CD4-positive, alpha-beta T cell treated with Interleukin-2 at 100 ng/mL for 4 hours (primary cell): ENCODE measurements at regions not wholly inside any gene's neighbourhood (a gene's known extent, or its start where the extent isn't known, plus 50 kb on each side); places are given as distances from the start of the nearest gene placed in this dataset.
"Not testable (repeated sequence)": the region's sequence is repeated elsewhere in the genome, so short reads cannot be mapped to it uniquely, and the experiment has no call there.

Experiments used
- DNase-seq: peaks from one replicate; pipeline ENCODE4 v3.0.0-alpha.2; 2020; ENCODE audit warnings: low spot score

- DNase-seq = no peak
Measured at GRCh38 chr4:12359420-12359819, 930.7 kb upstream of the HS3ST1 start.

- not testable (repeated sequence) for DNase-seq
Measured at GRCh38 chr4:12333083-12333482, 904.4 kb upstream of the HS3ST1 start.

GRCh38 chr4:12324965-12325364 lies 896.3 kb upstream of the HS3ST1 start:
- no peak for DNase-seq

GRCh38 chr4:12319765-12320164 lies 891.1 kb upstream of the HS3ST1 start:
- no peak for DNase-seq

DNA sequence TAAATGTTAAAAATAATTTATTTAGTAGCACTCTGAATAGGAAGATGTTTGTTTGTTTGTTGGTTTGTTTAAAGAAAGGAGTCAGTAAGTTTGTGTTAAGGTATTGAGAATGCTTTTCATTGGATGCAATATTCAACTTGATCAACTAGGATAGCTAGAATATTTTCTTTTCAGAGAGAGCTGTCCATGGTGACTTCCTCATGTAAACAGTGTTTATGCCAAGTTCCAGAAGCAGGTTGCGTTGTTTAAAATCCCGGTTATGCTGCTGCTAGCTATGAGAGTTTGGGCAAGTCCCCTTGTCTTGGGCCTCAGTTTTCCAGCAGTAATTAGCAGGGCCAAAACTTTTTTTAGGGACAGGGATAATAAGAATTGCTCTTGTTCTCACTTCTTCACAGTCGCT lies 876.2 kb upstream of the HS3ST1 start:
- DNase-seq = no peak

GRCh38 chr4:12296366-12296765 lies 867.7 kb upstream of the HS3ST1 start:
- DNase-seq = no peak

DNA sequence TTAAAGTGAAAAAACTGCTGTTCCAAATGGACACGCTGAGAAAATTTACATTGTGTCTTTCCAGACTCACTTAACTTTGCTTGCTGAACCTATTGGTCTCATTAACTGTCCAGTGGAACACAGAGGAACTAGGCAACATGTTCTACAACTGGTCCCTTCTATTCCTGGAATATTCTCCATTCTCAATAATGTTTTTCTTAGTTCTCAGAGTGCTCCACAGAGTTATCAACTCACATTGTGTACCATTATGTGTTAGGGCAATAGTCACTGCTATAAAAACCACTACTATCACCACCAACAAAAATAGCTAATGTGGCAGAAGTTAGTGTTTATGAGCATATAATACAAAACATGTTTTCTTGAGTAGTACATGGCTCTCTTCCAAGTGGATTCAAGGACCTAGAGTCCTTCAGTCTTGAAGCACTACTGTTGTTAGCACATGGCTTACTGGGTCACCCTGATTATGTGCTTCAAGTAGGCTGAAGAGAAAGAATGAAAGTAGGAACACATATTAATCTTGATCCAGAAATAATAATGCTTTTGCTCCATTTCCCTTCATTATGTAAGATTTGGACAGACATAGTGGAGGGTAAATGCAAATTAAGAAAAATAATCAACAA lies 865.3 kb upstream of the HS3ST1 start:
- DNase-seq = no peak

DNA sequence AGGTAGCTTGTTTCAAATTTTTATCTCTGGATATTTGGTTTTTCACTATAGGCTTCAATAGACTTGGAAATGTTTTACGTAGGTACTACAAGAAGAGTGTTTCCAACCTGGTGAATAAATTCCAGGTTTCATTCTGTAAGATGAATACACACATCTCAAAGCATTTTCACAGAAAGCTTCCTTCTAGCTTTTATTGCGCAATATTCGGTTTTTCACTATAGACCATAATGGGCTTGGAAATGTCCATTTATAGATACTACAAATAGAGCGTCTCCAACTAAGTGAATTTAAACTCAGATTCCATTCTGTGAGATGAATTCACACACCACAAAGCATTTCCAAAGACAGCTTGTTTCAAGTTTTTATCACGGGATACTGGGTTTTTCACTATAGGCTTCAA lies 857.7 kb upstream of the HS3ST1 start:
- DNase-seq = no peak

GRCh38 chr4:12270546-12270945 lies 841.9 kb upstream of the HS3ST1 start:
- DNase-seq = no peak

DNA sequence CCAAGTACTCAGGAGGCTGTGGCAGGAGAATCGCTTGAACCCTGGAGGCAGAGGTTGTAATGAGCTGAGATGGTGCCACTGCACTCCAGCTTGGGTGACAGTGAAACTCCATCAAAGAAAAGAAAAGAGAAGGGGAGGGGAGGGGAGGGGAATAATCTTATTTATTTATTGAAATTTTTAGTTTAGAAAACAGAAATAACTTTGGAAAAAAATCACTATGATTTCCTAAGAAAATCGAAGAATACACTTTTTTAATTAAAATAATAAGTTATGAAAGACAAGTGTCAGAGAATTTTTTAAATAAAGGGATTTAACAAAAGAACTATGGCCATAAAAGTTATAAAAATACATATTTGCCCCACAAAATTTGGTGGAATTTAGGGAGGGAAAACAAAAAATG lies 836.9 kb upstream of the HS3ST1 start:
- no peak for DNase-seq

DNA sequence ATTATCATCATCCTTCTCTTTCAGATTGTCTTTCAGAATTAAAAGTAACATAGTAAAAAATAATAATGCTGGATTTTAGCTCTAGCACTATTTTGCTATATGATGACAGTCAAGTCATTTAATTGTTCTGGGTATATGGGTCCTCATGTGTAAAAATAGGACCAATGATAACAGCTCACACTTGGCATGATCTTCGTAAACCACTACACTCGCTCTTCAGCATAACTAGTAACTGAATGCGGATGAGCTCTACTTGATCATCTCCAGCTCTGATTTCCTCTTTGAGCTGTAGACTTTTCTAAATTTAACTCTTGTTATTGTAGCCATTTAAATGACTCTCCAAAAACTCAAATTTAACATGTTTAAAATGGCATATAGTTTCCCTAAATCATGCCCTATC lies 831.8 kb upstream of the HS3ST1 start:
- no peak for DNase-seq

- DNase-seq = no peak
Measured at GRCh38 chr4:12244973-12245372, 816.3 kb upstream of the HS3ST1 start.

DNA sequence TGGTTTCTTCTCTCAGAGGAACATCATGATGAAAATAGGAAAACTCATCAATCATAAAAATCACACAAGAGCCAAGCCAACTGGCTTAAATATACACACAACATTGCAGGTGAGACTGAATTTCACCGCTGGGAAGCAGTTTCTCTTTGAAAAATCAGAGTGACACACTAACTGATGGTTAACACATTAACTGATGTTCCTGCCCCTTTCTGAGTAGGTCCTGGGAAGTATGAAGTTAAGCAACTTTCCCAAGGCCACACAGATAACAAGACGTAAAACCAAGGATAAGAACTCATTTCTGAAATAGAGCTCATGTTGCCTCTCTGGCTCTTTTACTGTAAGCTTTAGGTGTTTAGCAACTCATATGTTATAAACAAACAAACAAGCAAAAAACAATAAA lies 813.7 kb upstream of the HS3ST1 start:
- no peak for DNase-seq

- no peak for DNase-seq
Measured at GRCh38 chr4:12239897-12240636, 811.4 kb upstream of the HS3ST1 start.

DNA sequence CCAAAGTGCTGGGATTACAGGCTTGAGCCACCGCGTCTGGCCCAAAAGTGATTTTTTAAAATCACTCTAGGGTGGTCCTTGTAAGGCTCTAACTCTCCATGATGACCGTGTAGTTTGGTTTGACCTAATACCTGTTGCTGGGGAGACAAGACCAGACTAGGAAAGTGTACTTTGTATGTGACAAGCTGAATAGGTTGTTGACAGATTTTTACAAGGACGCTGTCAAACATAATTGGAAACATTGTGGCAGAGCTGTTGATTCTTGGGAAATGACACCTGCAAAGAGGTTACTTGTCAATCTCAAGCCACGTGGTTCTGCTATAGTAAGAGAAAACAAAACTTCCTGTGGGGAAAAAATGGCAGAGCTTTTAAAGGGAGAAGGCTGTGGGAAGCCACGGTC lies 802.4 kb upstream of the HS3ST1 start:
- no peak for DNase-seq

DNA sequence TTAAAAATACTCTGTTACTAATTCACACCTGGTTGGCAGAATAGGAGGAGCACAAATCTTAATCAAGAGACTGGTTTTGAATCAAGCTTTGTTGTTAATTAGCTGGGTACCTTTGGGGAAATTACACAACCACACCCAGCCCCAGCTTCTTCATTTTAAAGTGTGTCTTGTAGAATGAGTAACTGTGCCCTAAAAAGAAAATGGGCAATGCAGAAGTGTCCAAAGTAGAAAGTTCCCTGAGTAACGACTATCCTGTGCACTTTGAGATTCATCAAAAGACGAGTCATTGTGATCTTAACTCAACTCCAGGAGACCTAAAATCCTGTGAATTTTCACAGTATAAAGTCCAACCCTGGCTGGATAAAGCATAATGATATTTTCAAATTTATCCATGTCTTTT lies 792.3 kb upstream of the HS3ST1 start:
- no peak for DNase-seq

DNA sequence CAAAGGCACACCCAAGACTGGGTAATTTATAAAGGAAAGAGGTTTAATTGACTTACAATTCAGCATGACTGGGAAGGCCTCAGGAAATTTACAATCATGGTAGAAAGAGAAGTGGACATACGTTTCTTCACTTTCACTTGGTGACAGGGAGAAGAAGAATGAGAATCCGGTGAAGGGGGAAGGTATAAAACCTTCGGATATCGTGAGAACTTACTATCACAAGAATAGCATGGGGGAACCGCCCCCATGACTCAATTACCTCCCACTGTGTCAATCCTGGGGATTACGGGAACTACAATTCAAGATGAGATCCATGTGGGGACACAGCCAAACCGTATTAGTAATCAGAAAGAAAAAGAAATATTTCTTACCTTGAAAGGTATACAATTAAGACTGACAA lies 782.9 kb upstream of the HS3ST1 start:
- no peak for DNase-seq

GRCh38 chr4:12207396-12207795 lies 778.7 kb upstream of the HS3ST1 start:
- no peak for DNase-seq

GRCh38 chr4:12206091-12206490 lies 777.4 kb upstream of the HS3ST1 start:
- DNase-seq = no peak

DNA sequence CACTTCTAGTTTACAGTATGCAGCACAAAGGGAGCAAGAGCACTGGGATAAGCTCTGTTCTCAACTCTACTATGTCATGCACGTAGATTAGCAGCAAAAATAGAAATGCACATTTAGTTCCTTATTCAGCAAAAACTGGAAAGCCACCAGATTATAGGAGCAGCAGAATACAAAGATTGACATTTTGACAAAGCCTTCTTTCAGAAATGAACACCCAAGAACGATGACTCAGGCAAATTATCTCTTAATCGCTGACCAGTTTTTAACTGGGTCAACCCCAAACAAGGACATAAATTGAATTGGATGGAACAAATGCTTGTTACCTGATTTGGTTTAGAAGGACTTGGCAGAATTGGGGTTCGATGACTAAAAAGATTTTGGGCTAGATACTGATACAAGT lies 775.3 kb upstream of the HS3ST1 start:
- DNase-seq = no peak

GRCh38 chr4:12200226-12200625 lies 771.5 kb upstream of the HS3ST1 start:
- DNase-seq = no peak

DNA sequence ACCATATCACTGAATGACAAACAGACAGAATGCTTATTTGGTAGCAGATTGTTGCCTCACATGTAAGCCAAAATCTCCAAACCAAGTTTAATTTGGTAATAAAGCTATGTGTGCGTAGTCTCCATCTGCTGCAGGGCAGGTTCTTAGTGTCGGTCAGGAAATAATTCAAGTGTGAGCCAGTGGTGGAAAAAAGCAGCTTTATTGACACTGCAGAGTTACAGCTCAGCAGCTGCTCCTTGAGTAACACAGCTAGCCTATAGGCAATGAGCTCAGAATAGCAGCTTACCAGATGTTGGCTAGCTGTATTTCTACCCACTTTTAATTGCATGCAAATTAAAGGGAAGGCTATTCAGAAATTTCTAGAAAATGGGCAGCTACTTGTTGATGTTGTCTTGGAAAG lies 757.8 kb upstream of the HS3ST1 start:
- DNase-seq = no peak

GRCh38 chr4:12178614-12179610 lies 750.2 kb upstream of the HS3ST1 start:
- no peak for DNase-seq
